DND-41 (cell line): ENCODE measurements at regions not wholly inside any gene's neighbourhood (a gene's known extent, or its start where the extent isn't known, plus 50 kb on each side); places are given as distances from the start of the nearest gene placed in this dataset.

Experiments used
- ATAC-seq: fragments of 200-7000 bp; cut with Tn5 transposase; 3 replicates; pipeline ENCODE4 v1.9.1; 2021; ENCODE audit warnings: low read depth; ENCODE audit not compliant: insufficient read depth
- DNase-seq: peaks from one replicate; pipeline ENCODE4 v3.0.0-alpha.2; 2020
- H2AFZ ChIP-seq: 2 replicates; pipeline ENCODE4 v1.6.0; 2012; ENCODE audit warnings: low read depth, low read length
- H3K27ac ChIP-seq: 2 replicates; pipeline ENCODE4 v1.5.1; 2012; ENCODE audit warnings: low read length, inconsistent platforms
- H3K27me3 ChIP-seq: fragments of 200-600 bp; sonication (generic); 2 replicates; pipeline ENCODE4 v1.6.0; 2012; ENCODE audit warnings: low read length, mild to moderate bottlenecking, inconsistent platforms; ENCODE audit not compliant: insufficient read depth, poor library complexity
- H3K36me3 ChIP-seq: 2 replicates; pipeline ENCODE4 v1.5.1; 2012; ENCODE audit warnings: low read length, inconsistent platforms; ENCODE audit not compliant: insufficient read depth
- H3K4me1 ChIP-seq: 2 replicates; pipeline ENCODE4 v1.5.1; 2012; ENCODE audit warnings: mild to moderate bottlenecking, low read length; ENCODE audit not compliant: insufficient read depth
- H3K4me2 ChIP-seq: 2 replicates; pipeline ENCODE4 v1.6.0; 2012; ENCODE audit warnings: mild to moderate bottlenecking, moderate library complexity, low read length, inconsistent platforms; ENCODE audit not compliant: insufficient read depth
- H3K4me3 ChIP-seq, 2 experiments: fragments of 200-600 bp in 1 of 2; shearing (Covaris generic) in 1 of 2; 2 replicates each; pipeline ENCODE4 v1.5.1; 2012 to 2016; ENCODE audit warnings: inconsistent platforms in 2 of 2, low read length in 2 of 2, mild to moderate bottlenecking in 2 of 2, low read depth in 1 of 2, moderate library complexity in 1 of 2
- H3K79me2 ChIP-seq: 2 replicates; pipeline ENCODE4 v1.6.0; 2012; ENCODE audit warnings: low read length, inconsistent platforms; ENCODE audit not compliant: insufficient read depth
- H3K9ac ChIP-seq: 2 replicates; pipeline ENCODE4 v1.6.0; 2012; ENCODE audit warnings: low read depth, mild to moderate bottlenecking, inconsistent platforms, low read length, moderate library complexity
- H3K9me3 ChIP-seq: 2 replicates; pipeline ENCODE4 v1.5.1; 2012; ENCODE audit warnings: low read length, moderate library complexity, mild to moderate bottlenecking, inconsistent platforms; ENCODE audit not compliant: insufficient read depth, severe bottlenecking
- H4K20me1 ChIP-seq: 2 replicates; pipeline ENCODE4 v1.6.0; 2012; ENCODE audit warnings: low read length; ENCODE audit not compliant: insufficient read depth
- EZH2 ChIP-seq: IDR thresholded peaks from 3 replicates; pipeline ENCODE4 v1.6.1; 2012; ENCODE audit warnings: borderline replicate concordance, low read depth, mild to moderate bottlenecking, moderate library complexity, low read length, inconsistent platforms; ENCODE audit not compliant: severe bottlenecking
- TF ChIP-seq, protein P1 (sequence below): IDR thresholded peaks from 2 replicates; pipeline ENCODE4 v1.5.1; 2012; ENCODE audit warnings: borderline replicate concordance, low read length, moderate library complexity, mild to moderate bottlenecking; ENCODE audit not compliant: poor library complexity, severe bottlenecking; ENCODE audit errors: extremely low read depth

DNA sequence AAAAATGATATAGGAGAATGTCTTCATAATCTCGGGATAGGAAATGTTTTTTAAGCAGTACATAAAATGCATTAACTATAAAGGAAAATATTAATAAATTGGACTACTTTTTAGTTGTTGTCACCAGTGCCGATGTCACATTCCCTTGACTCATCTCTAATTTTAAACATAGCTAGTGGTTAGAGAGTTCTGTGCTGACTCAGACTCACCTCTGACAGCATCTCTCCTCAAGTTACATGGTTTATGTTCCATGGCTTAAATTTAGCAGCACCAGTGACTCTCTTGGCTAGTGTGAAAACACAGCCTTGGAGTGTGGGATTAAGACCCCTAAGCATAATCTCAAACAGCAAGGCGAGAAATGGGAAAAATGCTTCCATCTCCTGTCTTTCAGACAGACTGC is 311.8 kb upstream of the MMS22L start:
- H3K9me3 ChIP-seq, result no peaks in the 10 kb centered on the region
- H3K27ac ChIP-seq, result no peak overlapping the region
- DNase-seq, result no peak
- no peak overlapping the region for H2AFZ ChIP-seq
- no peaks in the 10 kb centered on the region for H3K79me2 ChIP-seq
- no peaks in the 10 kb centered on the region for H3K4me1 ChIP-seq
- H3K9ac ChIP-seq, result no peak overlapping the region
- H3K27me3 ChIP-seq, result no peaks in the 10 kb centered on the region
- TF ChIP-seq, protein P1, sequence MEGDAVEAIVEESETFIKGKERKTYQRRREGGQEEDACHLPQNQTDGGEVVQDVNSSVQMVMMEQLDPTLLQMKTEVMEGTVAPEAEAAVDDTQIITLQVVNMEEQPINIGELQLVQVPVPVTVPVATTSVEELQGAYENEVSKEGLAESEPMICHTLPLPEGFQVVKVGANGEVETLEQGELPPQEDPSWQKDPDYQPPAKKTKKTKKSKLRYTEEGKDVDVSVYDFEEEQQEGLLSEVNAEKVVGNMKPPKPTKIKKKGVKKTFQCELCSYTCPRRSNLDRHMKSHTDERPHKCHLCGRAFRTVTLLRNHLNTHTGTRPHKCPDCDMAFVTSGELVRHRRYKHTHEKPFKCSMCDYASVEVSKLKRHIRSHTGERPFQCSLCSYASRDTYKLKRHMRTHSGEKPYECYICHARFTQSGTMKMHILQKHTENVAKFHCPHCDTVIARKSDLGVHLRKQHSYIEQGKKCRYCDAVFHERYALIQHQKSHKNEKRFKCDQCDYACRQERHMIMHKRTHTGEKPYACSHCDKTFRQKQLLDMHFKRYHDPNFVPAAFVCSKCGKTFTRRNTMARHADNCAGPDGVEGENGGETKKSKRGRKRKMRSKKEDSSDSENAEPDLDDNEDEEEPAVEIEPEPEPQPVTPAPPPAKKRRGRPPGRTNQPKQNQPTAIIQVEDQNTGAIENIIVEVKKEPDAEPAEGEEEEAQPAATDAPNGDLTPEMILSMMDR, result no peak
- TF ChIP-seq EZH2, result no peak
- H4K20me1 ChIP-seq, result no peaks in the 10 kb centered on the region
- no peak for ATAC-seq
- no peaks in the 10 kb centered on the region for H3K36me3 ChIP-seq
- no peak overlapping the region for H3K4me3 ChIP-seq
- H3K4me2 ChIP-seq, result no peak overlapping the region

DNA sequence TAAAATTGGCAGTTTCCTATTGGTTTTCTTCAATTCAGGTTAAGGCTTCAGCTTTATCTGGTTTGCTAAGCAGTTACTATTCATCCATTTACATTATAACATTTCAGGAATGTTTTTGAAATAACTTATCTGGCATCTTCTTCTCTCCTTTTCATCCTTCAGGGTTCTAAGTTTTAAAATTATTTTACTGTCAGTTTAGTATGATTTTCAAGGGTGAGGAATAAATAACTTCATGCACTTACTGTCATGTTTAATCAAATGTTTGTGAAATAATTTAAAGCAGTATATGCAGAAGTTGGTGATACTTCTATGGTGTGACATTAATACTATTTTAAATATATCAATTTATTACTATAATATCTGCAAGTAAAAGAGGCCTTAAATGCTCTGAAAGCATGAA is 338.1 kb upstream of the MMS22L start:
- no peaks in the 10 kb centered on the region for H3K9me3 ChIP-seq
- H3K4me2 ChIP-seq, result no peak overlapping the region
- no peaks in the 10 kb centered on the region for H4K20me1 ChIP-seq
- no peaks in the 10 kb centered on the region for H3K27me3 ChIP-seq
- no peaks in the 10 kb centered on the region for H3K36me3 ChIP-seq
- H3K27ac ChIP-seq, result no peak overlapping the region
- no peaks in the 10 kb centered on the region for H3K4me1 ChIP-seq
- no peak for TF ChIP-seq EZH2
- TF ChIP-seq, protein P1, result no peak
- no peak for DNase-seq
- no peak for ATAC-seq
- H3K79me2 ChIP-seq, result no peaks in the 10 kb centered on the region
- no peak overlapping the region for H2AFZ ChIP-seq
- no peak overlapping the region for H3K9ac ChIP-seq
- H3K4me3 ChIP-seq, result no peak overlapping the region

DNA sequence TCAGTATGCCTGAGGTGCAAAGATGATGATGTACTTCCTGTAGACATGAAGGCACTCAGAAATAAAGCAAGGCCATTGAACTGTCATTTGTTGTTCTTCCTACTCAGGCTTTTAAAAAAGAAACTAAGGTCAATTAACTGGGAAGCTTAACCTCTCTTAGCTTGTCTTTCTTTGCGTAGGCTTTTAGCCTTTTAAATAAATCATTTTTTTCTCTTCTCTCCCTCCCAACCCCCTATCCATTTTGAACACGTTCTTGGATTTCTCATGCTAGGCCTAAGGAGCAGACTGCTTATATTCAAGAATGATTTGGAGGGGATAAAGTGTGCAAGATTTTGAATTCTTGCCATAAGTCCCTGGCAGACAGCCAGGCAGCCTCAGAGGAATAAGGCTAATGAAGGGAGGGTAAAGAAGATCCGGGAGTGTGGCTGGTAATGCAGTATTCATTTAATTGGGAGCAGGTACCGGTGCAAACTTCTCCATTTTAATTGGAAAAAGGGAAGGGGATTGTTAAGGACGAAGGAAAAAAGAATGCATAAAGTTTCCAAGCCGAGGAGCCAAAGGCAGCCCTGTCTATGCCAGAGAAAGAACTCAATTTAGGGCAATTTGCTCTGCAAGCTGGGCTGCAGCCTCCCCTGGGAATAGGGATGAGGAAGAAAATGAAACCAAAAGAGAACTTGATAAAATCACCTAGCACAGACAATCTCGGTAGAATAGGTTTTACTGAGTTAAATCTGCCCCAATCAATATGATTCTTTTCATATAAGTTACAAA is 343.8 kb upstream of the MMS22L start:
- H3K79me2 ChIP-seq, result no peaks in the 10 kb centered on the region
- H3K4me3 ChIP-seq, result 0 out of 4 replicates have a peak overlapping the region, but pooled peaks of 1 of the 2 experiments have one; percentile 14
- H3K4me2 ChIP-seq, result peak overlapping the region; percentile 34; the same call in 1 of the 2 replicates
- H3K27ac ChIP-seq, result no peak overlapping the region
- peak; percentile 12 for DNase-seq
- H3K9me3 ChIP-seq, result no peaks in the 10 kb centered on the region
- H3K4me1 ChIP-seq, result no peaks in the 10 kb centered on the region; the same call in 1 of the 2 replicates
- TF ChIP-seq, protein P1, result no peak
- no peak for TF ChIP-seq EZH2
- H3K36me3 ChIP-seq, result no peaks in the 10 kb centered on the region
- no peak overlapping the region for H3K9ac ChIP-seq
- peak; percentile 55; the same call in 1 of the 3 replicates for ATAC-seq
- no peaks in the 10 kb centered on the region for H3K27me3 ChIP-seq
- H4K20me1 ChIP-seq, result no peaks in the 10 kb centered on the region
- H2AFZ ChIP-seq, result no peak overlapping the region
